SK-N-SH (cell line): ENCODE measurements at regions not wholly inside any gene's neighbourhood (a gene's known extent, or its start where the extent isn't known, plus 50 kb on each side); places are given as distances from the start of the nearest gene placed in this dataset.
"Not testable (repeated sequence)": the region's sequence is repeated elsewhere in the genome, so short reads cannot be mapped to it uniquely, and the experiment has no call there.

Source experiments
- EP300 ChIP-seq, 2 experiments: IDR thresholded peaks; 2 replicates each; pipeline versions ENCODE4 v1.4.0 to v1.6.1; 2012; ENCODE audit warnings: borderline replicate concordance in 1 of 2, low read depth in 1 of 2, low read length in 1 of 2
- SIN3A ChIP-seq: IDR thresholded peaks from 2 replicates; pipeline ENCODE4 v1.6.1; 2012; ENCODE audit warnings: low read depth, mild to moderate bottlenecking, low read length, moderate library complexity, borderline replicate concordance
- YY1 ChIP-seq: IDR thresholded peaks from 2 replicates; pipeline ENCODE4 v1.4.0; 2012; ENCODE audit warnings: low read depth, mild to moderate bottlenecking
- TF ChIP-seq, protein P1 (sequence below): fragments of 200-600 bp; sonication (generic); IDR thresholded peaks from 2 replicates; pipeline ENCODE4 v1.6.1; 2017; ENCODE audit warnings: antibody characterized with exemption, mild to moderate bottlenecking, moderate library complexity
- TF ChIP-seq, protein P2 (sequence below): IDR thresholded peaks from 2 replicates; pipeline ENCODE4 v1.6.1; 2012; ENCODE audit warnings: mild to moderate bottlenecking, low read depth, low read length, moderate library complexity

DNA sequence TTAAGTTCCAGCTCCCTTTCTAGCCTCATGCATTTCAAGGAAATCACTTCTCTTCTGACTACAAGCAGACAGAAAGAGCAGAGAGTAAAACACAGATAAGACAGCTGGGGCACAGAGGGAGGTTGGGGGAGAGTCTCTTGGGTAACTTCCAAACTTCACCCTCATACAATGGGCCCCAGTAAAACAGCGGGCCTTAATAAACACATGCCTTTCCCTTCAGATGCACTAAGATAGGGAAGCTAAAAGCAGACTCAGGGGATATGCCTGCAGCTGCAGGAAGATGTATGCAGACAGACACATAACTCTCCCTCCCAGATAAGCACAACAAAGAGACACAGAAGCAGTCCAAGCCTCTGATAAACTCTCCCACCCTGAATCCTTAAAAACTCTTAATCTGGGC, 717.4 kb upstream of the PCDH15 start:
- TF ChIP-seq, protein P1, sequence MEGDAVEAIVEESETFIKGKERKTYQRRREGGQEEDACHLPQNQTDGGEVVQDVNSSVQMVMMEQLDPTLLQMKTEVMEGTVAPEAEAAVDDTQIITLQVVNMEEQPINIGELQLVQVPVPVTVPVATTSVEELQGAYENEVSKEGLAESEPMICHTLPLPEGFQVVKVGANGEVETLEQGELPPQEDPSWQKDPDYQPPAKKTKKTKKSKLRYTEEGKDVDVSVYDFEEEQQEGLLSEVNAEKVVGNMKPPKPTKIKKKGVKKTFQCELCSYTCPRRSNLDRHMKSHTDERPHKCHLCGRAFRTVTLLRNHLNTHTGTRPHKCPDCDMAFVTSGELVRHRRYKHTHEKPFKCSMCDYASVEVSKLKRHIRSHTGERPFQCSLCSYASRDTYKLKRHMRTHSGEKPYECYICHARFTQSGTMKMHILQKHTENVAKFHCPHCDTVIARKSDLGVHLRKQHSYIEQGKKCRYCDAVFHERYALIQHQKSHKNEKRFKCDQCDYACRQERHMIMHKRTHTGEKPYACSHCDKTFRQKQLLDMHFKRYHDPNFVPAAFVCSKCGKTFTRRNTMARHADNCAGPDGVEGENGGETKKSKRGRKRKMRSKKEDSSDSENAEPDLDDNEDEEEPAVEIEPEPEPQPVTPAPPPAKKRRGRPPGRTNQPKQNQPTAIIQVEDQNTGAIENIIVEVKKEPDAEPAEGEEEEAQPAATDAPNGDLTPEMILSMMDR: not testable (repeated sequence)
- TF ChIP-seq, protein P2, sequence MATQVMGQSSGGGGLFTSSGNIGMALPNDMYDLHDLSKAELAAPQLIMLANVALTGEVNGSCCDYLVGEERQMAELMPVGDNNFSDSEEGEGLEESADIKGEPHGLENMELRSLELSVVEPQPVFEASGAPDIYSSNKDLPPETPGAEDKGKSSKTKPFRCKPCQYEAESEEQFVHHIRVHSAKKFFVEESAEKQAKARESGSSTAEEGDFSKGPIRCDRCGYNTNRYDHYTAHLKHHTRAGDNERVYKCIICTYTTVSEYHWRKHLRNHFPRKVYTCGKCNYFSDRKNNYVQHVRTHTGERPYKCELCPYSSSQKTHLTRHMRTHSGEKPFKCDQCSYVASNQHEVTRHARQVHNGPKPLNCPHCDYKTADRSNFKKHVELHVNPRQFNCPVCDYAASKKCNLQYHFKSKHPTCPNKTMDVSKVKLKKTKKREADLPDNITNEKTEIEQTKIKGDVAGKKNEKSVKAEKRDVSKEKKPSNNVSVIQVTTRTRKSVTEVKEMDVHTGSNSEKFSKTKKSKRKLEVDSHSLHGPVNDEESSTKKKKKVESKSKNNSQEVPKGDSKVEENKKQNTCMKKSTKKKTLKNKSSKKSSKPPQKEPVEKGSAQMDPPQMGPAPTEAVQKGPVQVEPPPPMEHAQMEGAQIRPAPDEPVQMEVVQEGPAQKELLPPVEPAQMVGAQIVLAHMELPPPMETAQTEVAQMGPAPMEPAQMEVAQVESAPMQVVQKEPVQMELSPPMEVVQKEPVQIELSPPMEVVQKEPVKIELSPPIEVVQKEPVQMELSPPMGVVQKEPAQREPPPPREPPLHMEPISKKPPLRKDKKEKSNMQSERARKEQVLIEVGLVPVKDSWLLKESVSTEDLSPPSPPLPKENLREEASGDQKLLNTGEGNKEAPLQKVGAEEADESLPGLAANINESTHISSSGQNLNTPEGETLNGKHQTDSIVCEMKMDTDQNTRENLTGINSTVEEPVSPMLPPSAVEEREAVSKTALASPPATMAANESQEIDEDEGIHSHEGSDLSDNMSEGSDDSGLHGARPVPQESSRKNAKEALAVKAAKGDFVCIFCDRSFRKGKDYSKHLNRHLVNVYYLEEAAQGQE: not testable (repeated sequence)
- not testable (repeated sequence) for TF ChIP-seq SIN3A, YY1
- TF ChIP-seq EP300 (IDR thresholded peaks at IDR 0.05; ENCODE audit: borderline replicate concordance in 1 of 2, low read depth in 1 of 2, low read length in 1 of 2): peak in 1 of 2 experiments; percentile 64; a peak in 2 of 4 replicates
